ENCODE measurements at regions not wholly inside any gene's neighbourhood (a gene's known extent, or its start where the extent isn't known, plus 50 kb on each side); places are given as distances from the start of the nearest gene placed in this dataset.
"Not testable (repeated sequence)": the region's sequence is repeated elsewhere in the genome, so short reads cannot be mapped to it uniquely, and the experiment has no call there.

GRCh38 chr15:58295637-58296215 lies 136.1 kb upstream of the LIPC start:
- no peak for DNase-seq

- DNase-seq, result no peak
Measured at GRCh38 chr15:58296276-58296675, 135.5 kb upstream of the LIPC start.

- no peak for DNase-seq
Measured at GRCh38 chr15:58297639-58298038, 134.2 kb upstream of the LIPC start.

GRCh38 chr15:58298879-58299850 lies 132.6 kb upstream of the LIPC start:
- DNase-seq, result no peak

- no peak for DNase-seq
Measured at GRCh38 chr15:58302832-58303231, 129.0 kb upstream of the LIPC start.

- no peak for DNase-seq
Measured at GRCh38 chr15:58303236-58303635, 128.6 kb upstream of the LIPC start.

- DNase-seq, result no peak
Measured at GRCh38 chr15:58306591-58307312, 125.0 kb upstream of the LIPC start.

- no peak for DNase-seq
Measured at GRCh38 chr15:58307313-58307961, 124.4 kb upstream of the LIPC start.

GRCh38 chr15:58308742-58309355 lies 122.9 kb upstream of the LIPC start:
- DNase-seq, result no peak

- DNase-seq, result peak in 14 of 56 donors; percentile 1 to 35 (median 13)
Measured at GRCh38 chr15:58309963-58310928, 121.5 kb upstream of the LIPC start.

GRCh38 chr15:58311556-58311955 lies 120.2 kb upstream of the LIPC start:
- DNase-seq, result no peak

GRCh38 chr15:58312031-58312430 lies 119.8 kb upstream of the LIPC start:
- no peak for DNase-seq

GRCh38 chr15:58313304-58313703 lies 118.5 kb upstream of the LIPC start:
- DNase-seq, result no peak

GRCh38 chr15:58313810-58314592 lies 117.8 kb upstream of the LIPC start:
- DNase-seq, result no peak

GRCh38 chr15:58314593-58315216 lies 117.1 kb upstream of the LIPC start:
- DNase-seq, result no peak

GRCh38 chr15:58318517-58318916 lies 113.3 kb upstream of the LIPC start:
- DNase-seq, result no peak

GRCh38 chr15:58321034-58321433 lies 110.8 kb upstream of the LIPC start:
- DNase-seq, result no peak

GRCh38 chr15:58322253-58322652 lies 109.5 kb upstream of the LIPC start:
- DNase-seq, result no peak

- DNase-seq, result not testable (repeated sequence)
Measured at GRCh38 chr15:58323321-58323720, 108.5 kb upstream of the LIPC start.
